ENCODE measurements at regions not wholly inside any gene's neighbourhood (a gene's known extent, or its start where the extent isn't known, plus 50 kb on each side); places are given as distances from the start of the nearest gene placed in this dataset.

DNA sequence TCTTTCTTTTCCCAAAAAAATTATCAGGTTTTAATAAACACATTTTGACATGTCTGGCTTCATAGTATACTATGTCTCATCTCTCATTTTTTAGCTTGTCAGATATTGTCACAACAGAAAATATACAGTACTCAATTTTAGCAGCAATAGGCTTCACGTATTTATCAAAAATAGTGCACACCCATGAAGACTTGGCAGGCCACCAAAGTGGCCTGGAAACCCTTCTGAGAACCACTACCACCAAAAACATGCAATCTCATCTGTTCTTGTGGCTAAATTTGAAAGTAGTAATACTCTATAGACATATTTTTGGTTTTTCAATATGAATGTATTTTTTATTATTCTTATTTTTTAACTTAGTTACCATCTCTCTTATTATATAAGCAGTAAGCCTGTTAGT is 1094.5 kb upstream of the LRRN3 start:
- intact Hi-C loops (cut with DNase I): no loop called here
- ATAC-seq (no peak), DNase-seq (ENCODE audit: missing footprints) (no peak)

DNA sequence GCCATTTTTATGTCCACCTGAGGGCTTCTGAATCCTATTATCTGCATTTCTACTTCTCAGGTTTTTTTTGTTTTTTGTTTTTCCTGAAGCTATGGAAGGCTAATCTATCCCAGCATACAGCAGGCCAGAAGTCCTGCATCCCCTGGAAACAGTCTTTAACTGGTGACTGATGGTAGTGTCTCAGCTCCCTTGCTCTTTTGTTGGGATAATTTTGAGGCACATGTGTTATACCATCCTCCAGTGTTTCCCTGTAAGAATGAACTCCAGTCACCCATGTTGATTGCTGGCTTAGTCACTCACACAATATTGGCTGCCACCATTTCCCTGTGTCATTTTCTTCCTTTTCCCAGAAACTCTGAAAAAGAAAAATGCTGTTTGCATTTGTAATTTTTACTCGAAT is 1094.0 kb upstream of the LRRN3 start:
- no peak for ATAC-seq
- no peak for DNase-seq (ENCODE audit: missing footprints)
- intact Hi-C loops (cut with DNase I): no loop called here

DNA sequence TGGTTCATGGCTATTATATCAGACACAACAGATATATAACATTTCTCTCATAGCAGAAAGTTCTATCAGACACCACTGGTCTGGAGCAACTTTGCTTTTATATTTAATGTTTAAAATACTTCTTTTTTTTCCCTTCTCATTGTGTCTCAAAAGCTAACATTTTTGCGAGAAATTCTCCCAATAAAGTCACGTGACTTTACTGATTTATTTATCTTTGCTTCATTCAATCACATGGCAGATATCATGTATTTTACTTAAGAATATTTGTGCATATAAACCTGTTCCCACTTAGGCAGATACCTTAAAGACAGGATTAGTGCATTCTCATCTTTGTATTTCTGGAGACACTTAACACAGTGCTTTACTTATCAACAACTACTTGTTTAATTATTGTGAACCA is 1093.1 kb upstream of the LRRN3 start:
- ATAC-seq: no peak
- DNase-seq (ENCODE audit: missing footprints): no peak
- intact Hi-C loops (cut with DNase I): no loop called here

DNA sequence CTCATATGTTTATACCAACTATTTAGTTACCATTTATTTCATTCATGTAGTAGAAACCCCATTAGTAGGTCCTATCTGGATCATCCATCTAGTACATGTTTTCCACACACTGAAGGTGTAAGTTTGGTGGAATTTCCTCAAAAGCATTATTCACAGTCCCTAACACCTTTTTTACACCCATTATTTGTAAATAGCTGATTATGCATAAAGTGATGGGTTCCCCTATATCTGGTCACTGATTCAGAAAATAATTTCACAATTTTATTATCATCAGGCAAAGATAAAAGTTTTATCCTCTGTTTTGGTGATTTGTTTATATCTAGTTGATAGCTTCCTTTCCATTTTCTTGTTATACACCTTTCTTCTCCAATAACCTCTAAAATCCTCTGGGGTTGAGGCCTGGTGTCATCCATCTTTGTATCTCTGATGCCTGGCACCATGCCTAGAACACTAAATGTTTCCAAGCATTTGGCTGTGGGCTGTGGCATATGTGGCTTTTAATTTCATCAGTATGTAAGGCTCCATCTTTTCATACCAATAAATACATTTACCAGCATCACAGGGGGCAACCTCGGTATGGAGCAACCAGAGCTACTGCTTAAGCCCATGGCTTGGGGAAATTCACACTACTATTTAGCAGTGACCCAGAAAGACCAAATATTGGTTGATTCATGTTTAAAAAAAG is 1089.5 kb upstream of the LRRN3 start:
- intact Hi-C loops (cut with DNase I): no loop called here
- ATAC-seq: no peak
- no peak for DNase-seq (ENCODE audit: missing footprints)

- DNase-seq (ENCODE audit: missing footprints) (no peak), ATAC-seq (no peak)
- intact Hi-C loops (cut with DNase I): no loop called here
Measured at GRCh38 chr7:110003827-110004226, 1087.1 kb upstream of the LRRN3 start.

- intact Hi-C loops (cut with DNase I): no loop called here
- no peak for DNase-seq (ENCODE audit: missing footprints)
- ATAC-seq: no peak
Measured at GRCh38 chr7:110007320-110008063, 1083.4 kb upstream of the LRRN3 start.

DNA sequence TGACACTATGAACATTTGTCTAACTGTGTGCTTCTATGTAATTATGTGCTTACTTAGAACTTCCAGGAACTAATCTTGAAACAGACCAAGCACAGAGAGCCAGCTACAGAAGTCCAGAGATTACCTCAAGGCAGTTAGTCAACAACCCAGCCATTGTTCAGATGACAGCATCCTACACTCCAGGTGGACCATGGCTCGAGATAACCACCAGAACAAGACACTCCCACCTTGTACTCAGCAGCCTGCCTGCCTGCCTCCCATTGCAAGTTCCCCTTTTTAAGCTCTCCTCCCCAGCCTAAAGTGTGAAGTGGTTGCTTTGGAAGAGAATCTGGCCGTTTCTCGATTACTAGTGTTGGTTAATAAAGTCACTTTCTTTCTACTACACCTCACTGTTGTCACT is 1080.6 kb upstream of the LRRN3 start:
- DNase-seq (ENCODE audit: missing footprints): no peak

GRCh38 chr7:110017405-110017804 is 1073.5 kb upstream of the LRRN3 start:
- DNase-seq (ENCODE audit: missing footprints) (no peak), ATAC-seq (no peak)
- intact Hi-C loops (cut with DNase I): no loop called here

More for the DNA sequence above, 1080.6 kb upstream of the LRRN3 start:
- intact Hi-C loops (cut with DNase I): no loop called here
- ATAC-seq: no peak

DNA sequence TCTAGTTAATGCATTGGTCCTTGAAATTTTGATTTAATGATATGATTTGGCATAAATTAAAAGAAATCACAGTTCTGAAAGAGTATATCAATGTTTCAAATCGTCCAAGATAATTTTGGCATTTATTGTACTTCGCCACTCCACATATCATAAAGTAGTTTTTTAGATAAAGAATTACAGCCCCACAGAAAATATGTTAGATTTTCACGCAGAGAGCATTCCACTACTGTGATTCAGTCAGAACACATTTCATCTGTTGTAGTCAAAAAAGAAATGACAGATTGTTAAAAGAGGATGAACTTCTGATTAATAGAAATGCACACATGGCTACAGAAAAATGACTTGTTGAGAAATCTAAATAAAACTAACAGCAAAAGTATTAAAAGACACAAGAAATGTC is 1063.5 kb upstream of the LRRN3 start:
- DNase-seq (ENCODE audit: missing footprints): no peak
- intact Hi-C loops (cut with DNase I): no loop called here
- no peak for ATAC-seq

- no peak for ATAC-seq
- intact Hi-C loops (cut with DNase I): no loop called here
- no peak for DNase-seq (ENCODE audit: missing footprints)
Measured at GRCh38 chr7:110043519-110043918, 1047.4 kb upstream of the LRRN3 start.

DNA sequence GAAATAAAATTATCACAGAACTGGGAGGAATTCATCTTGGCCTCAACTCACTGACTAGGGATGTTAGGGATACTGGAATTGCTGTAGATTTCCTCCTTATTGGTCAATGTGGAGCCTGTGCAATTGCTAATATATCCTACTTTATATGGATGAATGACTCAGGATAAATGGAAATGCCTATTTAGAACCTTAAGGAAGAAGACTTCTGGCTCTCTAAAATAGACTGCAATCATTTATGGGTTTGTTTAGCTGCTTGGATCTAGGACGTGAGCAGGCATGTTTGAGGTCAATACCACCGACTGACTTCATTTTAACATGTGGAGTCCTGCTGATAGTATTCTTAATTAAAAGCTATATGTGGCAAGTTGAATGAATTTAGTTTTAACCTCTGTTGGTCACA is 1040.1 kb upstream of the LRRN3 start:
- no peak for DNase-seq (ENCODE audit: missing footprints)
- no peak for ATAC-seq
- intact Hi-C loops (cut with DNase I): no loop called here

- intact Hi-C loops (cut with DNase I): no loop called here
- ATAC-seq: no peak
- DNase-seq (ENCODE audit: missing footprints): no peak
Measured at GRCh38 chr7:110051372-110051771, 1039.6 kb upstream of the LRRN3 start.

- intact Hi-C loops (cut with DNase I): no loop called here
- ATAC-seq: no peak
- no peak for DNase-seq (ENCODE audit: missing footprints)
Measured at GRCh38 chr7:110056331-110056730, 1034.6 kb upstream of the LRRN3 start.

DNA sequence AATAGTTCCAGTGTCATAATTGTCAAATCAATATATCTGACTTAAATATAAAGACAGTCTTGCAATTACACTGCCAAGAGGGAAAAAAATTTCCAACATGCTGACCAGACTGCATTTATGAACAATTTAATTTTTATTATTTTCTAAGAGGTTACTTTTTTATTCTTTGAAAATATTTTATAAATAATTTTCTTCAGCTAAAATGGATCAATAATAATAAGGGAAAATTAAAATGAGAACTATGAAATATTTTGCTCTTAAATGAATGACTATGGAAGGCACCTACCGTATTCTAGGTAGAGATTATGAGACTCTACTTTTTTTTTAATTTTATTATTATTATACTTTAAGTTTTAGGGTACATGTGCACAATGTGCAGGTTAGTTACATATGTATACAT is 1032.5 kb upstream of the LRRN3 start:
- ATAC-seq: no peak
- no peak for DNase-seq (ENCODE audit: missing footprints)
- intact Hi-C loops (cut with DNase I): no loop called here

- intact Hi-C loops (cut with DNase I): no loop called here
- DNase-seq (ENCODE audit: missing footprints): no peak
- no peak for ATAC-seq
Measured at GRCh38 chr7:110061387-110061786, 1029.5 kb upstream of the LRRN3 start.

GRCh38 chr7:110065121-110065520 is 1025.8 kb upstream of the LRRN3 start:
- DNase-seq (ENCODE audit: missing footprints) (no peak), ATAC-seq (no peak)
- intact Hi-C loops (cut with DNase I): no loop called here

- DNase-seq (ENCODE audit: missing footprints) (no peak), ATAC-seq (no peak)
- intact Hi-C loops (cut with DNase I): no loop called here
Measured at GRCh38 chr7:110066843-110067242, 1024.1 kb upstream of the LRRN3 start.

DNA sequence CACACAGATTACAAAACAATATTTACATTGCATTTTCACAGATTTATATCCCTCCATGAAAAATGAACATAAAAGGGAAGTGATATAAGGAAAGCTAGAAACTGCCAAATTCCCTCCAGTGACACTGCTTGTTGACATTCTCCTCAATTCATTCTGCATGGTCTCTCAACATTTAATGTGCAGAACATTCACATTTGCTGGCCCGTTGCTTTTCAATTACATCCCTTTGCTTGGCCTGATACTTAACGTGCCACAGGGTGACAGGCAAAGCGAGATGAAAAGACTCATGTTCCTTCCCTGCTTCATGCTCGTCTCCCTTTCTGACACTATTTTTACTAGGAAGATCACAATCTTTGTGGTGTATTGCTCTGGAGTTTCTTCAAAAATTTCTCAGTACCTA is 1019.7 kb upstream of the LRRN3 start:
- ATAC-seq (no peak), DNase-seq (ENCODE audit: missing footprints) (no peak)
- intact Hi-C loops (cut with DNase I): no loop called here

- intact Hi-C loops (cut with DNase I): no loop called here
- no peak for DNase-seq (ENCODE audit: missing footprints)
- no peak for ATAC-seq
Measured at GRCh38 chr7:110075450-110075849, 1015.5 kb upstream of the LRRN3 start.

- no peak for DNase-seq (ENCODE audit: missing footprints)
- intact Hi-C loops (cut with DNase I): no loop called here
- ATAC-seq: no peak
Measured at GRCh38 chr7:110076194-110076593, 1014.7 kb upstream of the LRRN3 start.
